ENCODE measurements at regions not wholly inside any gene's neighbourhood (a gene's known extent, or its start where the extent isn't known, plus 50 kb on each side); places are given as distances from the start of the nearest gene placed in this dataset.

DNA sequence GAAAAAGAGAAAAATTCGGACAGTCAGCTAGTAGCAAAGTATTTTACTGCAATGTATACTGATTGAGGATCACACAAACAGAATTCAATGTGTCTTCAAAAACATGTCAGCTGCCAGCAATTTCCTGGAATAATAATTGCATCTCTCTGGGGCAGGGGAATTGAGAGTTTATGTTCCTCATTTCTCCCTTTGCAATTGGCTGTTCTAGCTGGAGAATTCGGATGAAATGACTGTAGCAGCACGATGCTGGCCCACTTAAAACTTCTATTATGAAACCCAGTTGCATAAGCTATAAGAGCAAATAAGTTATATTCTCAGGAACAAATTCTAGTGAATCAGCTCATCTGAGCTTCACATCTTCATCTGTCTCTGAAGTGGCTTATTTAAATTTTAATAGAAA is 99.9 kb upstream of the CPEB2 start:
- H3K36me3 ChIP-seq, result no peaks in the 10 kb centered on the region

DNA sequence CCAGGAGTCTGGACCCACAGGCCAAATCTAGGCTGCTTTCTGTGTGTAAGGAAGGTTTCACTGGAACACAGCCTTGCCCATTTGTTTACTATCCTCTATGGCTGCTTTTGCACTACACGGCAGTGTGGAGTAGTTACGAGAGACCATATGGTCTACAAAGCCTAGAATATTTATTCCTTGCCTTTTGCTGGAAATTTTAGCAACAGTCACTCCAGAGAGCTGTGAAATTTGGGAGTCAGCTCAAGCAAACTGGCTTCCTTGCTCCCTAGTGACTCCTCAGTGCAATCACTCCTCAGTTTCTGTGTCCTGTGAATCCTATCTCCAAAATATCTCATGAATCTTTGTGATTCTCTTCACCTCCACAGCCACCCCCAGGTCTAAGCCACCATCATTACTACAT is 99.0 kb upstream of the CPEB2 start:
- no peak overlapping the region for H3K27ac ChIP-seq
- H3K27me3 ChIP-seq (ENCODE audit: insufficient read depth, low read depth, severe bottlenecking), result no peaks in the 10 kb centered on the region
- no peak overlapping the region for H3K4me3 ChIP-seq (ENCODE audit: low read depth, low read length)
- no peaks in the 10 kb centered on the region for H3K36me3 ChIP-seq
- H3K9me3 ChIP-seq (ENCODE audit: severe bottlenecking), result no peaks in the 10 kb centered on the region
- no peak for DNase-seq
- TF ChIP-seq CTCF (IDR thresholded peaks at IDR 0.05; ENCODE audit: low read depth, low read length), result no peak

More for the DNA sequence above, 99.9 kb upstream of the CPEB2 start:
- Histone ChIP-seq H3K4me3 (ENCODE audit: low read depth, low read length) (no peak overlapping the region), H3K27ac (no peak overlapping the region), H3K27me3 (ENCODE audit: insufficient read depth, low read depth, severe bottlenecking) (no peaks in the 10 kb centered on the region), H3K9me3 (ENCODE audit: severe bottlenecking) (no peaks in the 10 kb centered on the region)
- DNase-seq, result no peak
- TF ChIP-seq CTCF (IDR thresholded peaks at IDR 0.05; ENCODE audit: low read depth, low read length), result no peak

- DNase-seq, result no peak
- Histone ChIP-seq H3K9me3 (ENCODE audit: severe bottlenecking) (no peaks in the 10 kb centered on the region), H3K27ac (no peak overlapping the region), H3K36me3 (no peaks in the 10 kb centered on the region), H3K4me3 (ENCODE audit: low read depth, low read length) (no peak overlapping the region), H3K27me3 (ENCODE audit: insufficient read depth, low read depth, severe bottlenecking) (no peaks in the 10 kb centered on the region)
- no peak for TF ChIP-seq CTCF (IDR thresholded peaks at IDR 0.05; ENCODE audit: low read depth, low read length)
These were observed 95.5 kb upstream of the CPEB2 start for GRCh38 chr4:14906805-14907204.

DNA sequence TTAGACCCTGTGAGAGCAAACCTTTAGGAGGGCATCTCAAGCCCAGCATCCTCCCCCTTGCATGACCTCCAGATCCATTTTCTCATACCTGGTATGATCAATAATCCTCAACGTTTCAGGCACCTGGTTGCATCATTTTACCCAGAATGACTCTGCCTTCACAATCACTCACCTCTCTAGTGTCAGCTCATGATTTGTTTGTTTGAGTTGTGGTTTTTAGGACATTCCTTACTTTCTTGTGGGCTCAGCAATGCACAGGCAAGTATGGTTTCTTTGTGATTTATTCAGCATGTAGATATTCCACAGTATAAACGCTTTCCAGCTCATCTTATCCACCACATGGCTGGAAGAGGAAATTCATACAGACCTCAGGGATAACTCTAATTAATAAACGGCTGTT is 93.6 kb upstream of the CPEB2 start:
- Histone ChIP-seq H3K27me3 (ENCODE audit: insufficient read depth, low read depth, severe bottlenecking) (no peaks in the 10 kb centered on the region), H3K27ac (no peak overlapping the region), H3K9me3 (ENCODE audit: severe bottlenecking) (no peaks in the 10 kb centered on the region), H3K4me3 (ENCODE audit: low read depth, low read length) (no peak overlapping the region), H3K36me3 (no peaks in the 10 kb centered on the region)
- TF ChIP-seq CTCF (IDR thresholded peaks at IDR 0.05; ENCODE audit: low read depth, low read length), result no peak
- no peak for DNase-seq

DNA sequence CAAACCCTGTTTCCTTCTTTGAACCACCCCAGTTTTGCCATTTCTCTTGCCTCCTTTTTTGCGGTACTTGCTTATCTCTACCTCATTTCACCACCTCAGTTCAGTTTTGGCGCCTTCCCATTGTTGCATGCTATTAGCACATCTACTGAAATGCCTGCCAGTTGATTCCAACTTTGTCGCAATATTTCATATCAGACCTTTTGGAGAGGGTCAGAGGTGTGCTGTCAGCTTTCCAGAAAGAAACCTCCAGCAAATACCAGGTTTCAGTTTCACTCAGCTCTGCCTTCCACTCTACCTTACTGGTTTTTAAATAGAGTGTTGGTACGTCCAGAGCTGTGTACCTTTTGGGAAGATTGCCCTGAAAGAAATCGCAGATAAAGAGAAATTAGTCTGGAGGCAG is 91.9 kb upstream of the CPEB2 start:
- no peaks in the 10 kb centered on the region for H3K9me3 ChIP-seq (ENCODE audit: severe bottlenecking)
- no peak for TF ChIP-seq CTCF (IDR thresholded peaks at IDR 0.05; ENCODE audit: low read depth, low read length)
- DNase-seq, result no peak

DNA sequence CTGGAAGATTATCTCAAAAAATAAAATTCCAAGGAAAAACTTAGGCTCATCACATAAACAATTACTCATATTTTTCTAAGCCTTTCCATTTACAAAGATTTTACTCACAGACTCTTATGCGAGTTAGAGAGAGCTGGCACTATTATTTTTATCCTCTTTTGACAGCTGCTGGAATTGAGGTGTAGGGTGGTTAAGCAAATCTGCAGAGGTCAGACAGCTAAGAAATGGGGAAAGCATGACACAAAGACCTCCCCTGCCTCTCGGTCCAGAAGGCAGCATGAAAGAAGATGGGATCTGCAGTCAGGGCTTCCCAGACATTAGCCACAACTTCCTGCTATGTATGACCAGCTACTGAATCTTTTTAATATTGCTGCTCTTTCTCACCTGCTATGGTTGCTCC is 89.9 kb upstream of the CPEB2 start:
- TF ChIP-seq CTCF (IDR thresholded peaks at IDR 0.05; ENCODE audit: low read depth, low read length), result no peak
- Histone ChIP-seq H3K36me3 (no peaks in the 10 kb centered on the region), H3K9me3 (ENCODE audit: severe bottlenecking) (no peaks in the 10 kb centered on the region), H3K27ac (no peak overlapping the region), H3K27me3 (ENCODE audit: insufficient read depth, low read depth, severe bottlenecking) (no peaks in the 10 kb centered on the region), H3K4me3 (ENCODE audit: low read depth, low read length) (no peak overlapping the region)
- DNase-seq, result no peak

More for the DNA sequence above, 91.9 kb upstream of the CPEB2 start:
- no peak overlapping the region for H3K27ac ChIP-seq
- no peaks in the 10 kb centered on the region for H3K27me3 ChIP-seq (ENCODE audit: insufficient read depth, low read depth, severe bottlenecking)
- H3K36me3 ChIP-seq, result no peaks in the 10 kb centered on the region
- no peak overlapping the region for H3K4me3 ChIP-seq (ENCODE audit: low read depth, low read length)
